ENCODE measurements at regions not wholly inside any gene's neighbourhood (a gene's known extent, or its start where the extent isn't known, plus 50 kb on each side); places are given as distances from the start of the nearest gene placed in this dataset.

- intact Hi-C loops (cut with micrococcal nuclease): no loop called here
- Histone ChIP-seq H4K20me1 (ENCODE audit: control insufficient read depth, insufficient read depth, low read length, poor library complexity, severe bottlenecking) (no peaks in the 10 kb centered on the region), H2AFZ (ENCODE audit: insufficient read depth, low read depth, low read length, poor library complexity, severe bottlenecking) (no peak overlapping the region), H3K9ac (ENCODE audit: low read length) (no peak overlapping the region), H3K79me2 (ENCODE audit: control insufficient read depth, insufficient read depth, low read length) (no peaks in the 10 kb centered on the region), H3K4me3 (ENCODE audit: control extremely low read depth in 1 of 5, extremely low read depth in 1 of 5, insufficient read depth in 1 of 5, low read depth in 2 of 5, low read length in 4 of 5) (no peak overlapping the region), H3K27ac (ENCODE audit: low read length in 2 of 2) (no peak overlapping the region), H3K9me3 (ENCODE audit: control extremely low read depth in 1 of 3, control insufficient read depth in 2 of 3, insufficient read depth in 1 of 3, low read length in 2 of 3) (no peaks in the 10 kb centered on the region), H3K4me1 (ENCODE audit: control insufficient read depth in 2 of 2, insufficient read depth in 2 of 2, low read length in 2 of 2) (no peaks in the 10 kb centered on the region), H3K4me2 (replicated peaks; ENCODE audit: low read depth, low read length, poor library complexity, severe bottlenecking) (no peak overlapping the region), H3K36me3 (replicated peaks in 1 of 2; ENCODE audit: control extremely low read depth in 1 of 2, control insufficient read depth in 1 of 2, extremely low read depth in 1 of 2, insufficient read depth in 2 of 2, low read length in 1 of 2) (no peaks in the 10 kb centered on the region), H3K27me3 (replicated peaks in 1 of 4; ENCODE audit: control extremely low read depth in 1 of 4, control insufficient read depth in 3 of 4, insufficient read depth in 4 of 4, low read length in 3 of 4) (no peaks in the 10 kb centered on the region)
- ATAC-seq (ENCODE audit: low read depth) (no peak), DNase-seq (no peak)
- ChIA-PET POLR2A (no interaction called here), CTCF (no interaction called here)
- TF ChIP-seq CTCF (IDR thresholded peaks at IDR 0.05) (no peak), EZH2 (IDR thresholded peaks at IDR 0.05; ENCODE audit: borderline replicate concordance, insufficient read depth, low read depth, low read length, poor library complexity, severe bottlenecking) (no peak)
- H3K27ac Mint-ChIP-seq: no peak overlapping the region
- H3K4me1 Mint-ChIP-seq: no peaks in the 10 kb centered on the region
- peaks cover 8% of the 10 kb centered on the region for H3K27me3 Mint-ChIP-seq
- no peak overlapping the region for H3K4me3 Mint-ChIP-seq
- no peaks in the 10 kb centered on the region for H3K9me3 Mint-ChIP-seq (ENCODE audit: insufficient read depth)
Observed at GRCh38 chrX:109813236-109813635, 80.2 kb upstream of the ACSL4 start.

- CTCF ChIA-PET: no interaction called here
- POLR2A ChIA-PET: no interaction called here
Observed at GRCh38 chrX:109818976-109819375, 85.9 kb upstream of the ACSL4 start.

More at GRCh38 chrX:109818976-109819375, 85.9 kb upstream of the ACSL4 start:
- H3K9ac ChIP-seq (ENCODE audit: low read length): no peak overlapping the region
- no peaks in the 10 kb centered on the region for H3K79me2 ChIP-seq (ENCODE audit: control insufficient read depth, insufficient read depth, low read length)
- H2AFZ ChIP-seq (ENCODE audit: insufficient read depth, low read depth, low read length, poor library complexity, severe bottlenecking): no peak overlapping the region
- H3K27ac Mint-ChIP-seq: no peak overlapping the region
- no peaks in the 10 kb centered on the region for H3K9me3 Mint-ChIP-seq (ENCODE audit: insufficient read depth)
- ATAC-seq (ENCODE audit: low read depth): no peak
- intact Hi-C loops (cut with micrococcal nuclease): no loop called here
- no peaks in the 10 kb centered on the region for H3K4me1 Mint-ChIP-seq
- no peak overlapping the region for H3K4me3 Mint-ChIP-seq
- H3K27me3 Mint-ChIP-seq: peaks cover 8% of the 10 kb centered on the region
- no peak for DNase-seq
- no peaks in the 10 kb centered on the region for H4K20me1 ChIP-seq (ENCODE audit: control insufficient read depth, insufficient read depth, low read length, poor library complexity, severe bottlenecking)
- H3K9me3 ChIP-seq (ENCODE audit: control extremely low read depth in 1 of 3, control insufficient read depth in 2 of 3, insufficient read depth in 1 of 3, low read length in 2 of 3): no peaks in the 10 kb centered on the region
- WGBS (ENCODE audit: insufficient coverage): 100% methylated on average over 1 of the region's 4 CpGs
- H3K4me3 ChIP-seq (ENCODE audit: control extremely low read depth in 1 of 5, extremely low read depth in 1 of 5, insufficient read depth in 1 of 5, low read depth in 2 of 5, low read length in 4 of 5): no peak overlapping the region
- H3K27ac ChIP-seq (ENCODE audit: low read length in 2 of 2): no peak overlapping the region
- TF ChIP-seq CTCF (IDR thresholded peaks at IDR 0.05): no peak
- no peak for TF ChIP-seq EZH2 (IDR thresholded peaks at IDR 0.05; ENCODE audit: borderline replicate concordance, insufficient read depth, low read depth, low read length, poor library complexity, severe bottlenecking)
- H3K27me3 ChIP-seq (replicated peaks in 1 of 4; ENCODE audit: control extremely low read depth in 1 of 4, control insufficient read depth in 3 of 4, insufficient read depth in 4 of 4, low read length in 3 of 4): no peaks in the 10 kb centered on the region
- H3K4me2 ChIP-seq (replicated peaks; ENCODE audit: low read depth, low read length, poor library complexity, severe bottlenecking): no peak overlapping the region
- H3K4me1 ChIP-seq (ENCODE audit: control insufficient read depth in 2 of 2, insufficient read depth in 2 of 2, low read length in 2 of 2): no peaks in the 10 kb centered on the region
- H3K36me3 ChIP-seq (replicated peaks in 1 of 2; ENCODE audit: control extremely low read depth in 1 of 2, control insufficient read depth in 1 of 2, extremely low read depth in 1 of 2, insufficient read depth in 2 of 2, low read length in 1 of 2): no peaks in the 10 kb centered on the region

Measured in B cell (primary cell).